Stimulated activated memory B cell treated with anti-CD40 and anti-IgM and Interleukin-4, amounts not matched to agents 10 μg/mL and 1 μg/mL and 100 μg/mL, for 72 hours (primary cell): ENCODE measurements at regions not wholly inside any gene's neighbourhood (a gene's known extent, or its start where the extent isn't known, plus 50 kb on each side); places are given as distances from the start of the nearest gene placed in this dataset.
"Not testable (repeated sequence)": the region's sequence is repeated elsewhere in the genome, so short reads cannot be mapped to it uniquely, and the experiment has no call there.

ENCODE experiments used
- ATAC-seq: fragments of 150-1000 bp; cut with Tn5 transposase; 2 replicates; pipeline ENCODE4 v1.10.0; 2021
- H3K27ac Mint-ChIP-seq: one replicate; pipeline ENCODE4 v1.8.0; 2022; ENCODE audit warnings: mild to moderate bottlenecking, mixed read lengths
- H3K27me3 Mint-ChIP-seq: one replicate; pipeline ENCODE4 v1.8.0; 2022; ENCODE audit warnings: mixed read lengths
- H3K36me3 Mint-ChIP-seq: one replicate; pipeline ENCODE4 v1.8.0; 2022; ENCODE audit warnings: mixed read lengths
- H3K4me1 Mint-ChIP-seq: one replicate; pipeline ENCODE4 v1.8.0; 2022; ENCODE audit warnings: mixed read lengths
- H3K4me3 Mint-ChIP-seq: one replicate; pipeline ENCODE4 v1.8.0; 2022; ENCODE audit warnings: mild to moderate bottlenecking, moderate library complexity, mixed read lengths
- H3K9me3 Mint-ChIP-seq: one replicate; pipeline ENCODE4 v1.8.0; 2022; ENCODE audit warnings: mixed read lengths

DNA sequence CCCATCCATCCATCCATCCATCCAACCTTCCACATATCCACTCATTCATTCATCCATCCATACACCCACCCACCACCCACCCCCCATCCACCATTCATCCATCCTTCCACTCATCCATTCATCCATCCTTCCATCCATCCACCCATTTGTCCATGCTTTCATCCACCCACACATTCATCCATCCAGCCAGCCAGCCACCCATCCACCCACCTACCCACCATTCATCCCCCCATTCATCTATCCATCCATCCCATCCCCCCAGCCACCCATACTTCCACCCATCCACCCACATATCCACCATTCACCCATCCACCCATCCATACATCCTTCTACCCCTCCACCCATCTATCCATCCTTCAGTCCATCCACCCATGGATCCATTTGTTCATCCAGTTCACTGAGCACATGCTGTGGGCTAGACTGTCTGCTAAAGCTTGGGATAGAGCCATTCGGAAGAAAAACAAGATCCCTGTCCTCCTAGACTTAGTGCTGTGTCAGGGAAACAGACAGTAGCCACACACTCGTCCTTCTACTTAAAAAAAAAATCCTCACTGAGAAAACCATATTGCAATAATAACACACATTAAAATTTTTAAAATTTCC is 377.5 kb downstream of the ADGRD1 start:
- Mint-ChIP-seq H3K4me1 (no peaks in the 10 kb centered on the region), H3K4me3 (no peak overlapping the region), H3K36me3 (no peaks in the 10 kb centered on the region), H3K27ac (no peak overlapping the region), H3K9me3 (peaks cover 18% of the 10 kb centered on the region), H3K27me3 (peaks cover 36% of the 10 kb centered on the region)
- ATAC-seq, result no peak

DNA sequence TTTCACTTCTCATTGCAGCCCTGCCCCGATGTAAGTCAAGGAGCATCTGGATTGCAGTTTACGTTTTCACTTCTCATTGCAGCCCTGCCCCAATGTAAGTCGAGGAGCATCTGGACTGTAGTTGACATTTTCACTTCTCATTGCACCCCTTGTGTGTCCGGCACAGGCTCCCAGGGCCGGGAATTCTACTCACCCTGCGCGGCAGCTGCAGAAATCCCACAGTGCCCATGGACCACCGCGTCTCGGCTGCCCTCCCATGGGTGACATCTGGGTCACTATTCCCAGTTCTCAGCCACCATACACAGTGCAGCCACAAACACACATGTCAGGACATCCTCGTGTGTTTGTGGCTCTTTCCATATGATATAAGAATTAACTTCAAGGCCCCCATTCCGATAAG is 378.5 kb downstream of the ADGRD1 start:
- Mint-ChIP-seq H3K4me1 (no peaks in the 10 kb centered on the region), H3K27me3 (peaks cover 26% of the 10 kb centered on the region), H3K9me3 (peaks cover 12% of the 10 kb centered on the region), H3K27ac (no peak overlapping the region), H3K4me3 (no peak overlapping the region), H3K36me3 (no peaks in the 10 kb centered on the region)
- ATAC-seq, result no peak

DNA sequence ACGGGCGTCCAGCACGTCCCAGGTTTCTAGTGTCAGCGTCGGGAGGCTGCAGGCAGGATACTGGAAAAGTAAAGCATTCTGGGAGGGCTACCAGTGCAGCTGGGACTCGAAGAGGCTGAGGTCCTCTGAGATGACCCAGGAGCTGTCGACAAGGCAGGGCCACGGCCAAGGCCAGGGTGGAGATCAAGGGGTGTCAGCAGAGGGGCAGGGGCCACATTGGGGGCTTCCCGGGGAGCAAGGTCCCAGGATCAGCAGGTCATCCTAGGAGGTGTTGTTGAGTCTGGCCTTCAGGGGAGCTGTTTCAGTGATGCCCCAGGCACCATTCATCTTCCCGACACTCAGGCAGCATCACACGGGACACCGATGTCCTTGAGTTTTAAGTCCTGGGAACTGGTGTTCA is 377.8 kb upstream of the SFSWAP start:
- H3K4me1 Mint-ChIP-seq, result no peaks in the 10 kb centered on the region
- H3K9me3 Mint-ChIP-seq, result peaks cover 12% of the 10 kb centered on the region
- H3K36me3 Mint-ChIP-seq, result no peaks in the 10 kb centered on the region

DNA sequence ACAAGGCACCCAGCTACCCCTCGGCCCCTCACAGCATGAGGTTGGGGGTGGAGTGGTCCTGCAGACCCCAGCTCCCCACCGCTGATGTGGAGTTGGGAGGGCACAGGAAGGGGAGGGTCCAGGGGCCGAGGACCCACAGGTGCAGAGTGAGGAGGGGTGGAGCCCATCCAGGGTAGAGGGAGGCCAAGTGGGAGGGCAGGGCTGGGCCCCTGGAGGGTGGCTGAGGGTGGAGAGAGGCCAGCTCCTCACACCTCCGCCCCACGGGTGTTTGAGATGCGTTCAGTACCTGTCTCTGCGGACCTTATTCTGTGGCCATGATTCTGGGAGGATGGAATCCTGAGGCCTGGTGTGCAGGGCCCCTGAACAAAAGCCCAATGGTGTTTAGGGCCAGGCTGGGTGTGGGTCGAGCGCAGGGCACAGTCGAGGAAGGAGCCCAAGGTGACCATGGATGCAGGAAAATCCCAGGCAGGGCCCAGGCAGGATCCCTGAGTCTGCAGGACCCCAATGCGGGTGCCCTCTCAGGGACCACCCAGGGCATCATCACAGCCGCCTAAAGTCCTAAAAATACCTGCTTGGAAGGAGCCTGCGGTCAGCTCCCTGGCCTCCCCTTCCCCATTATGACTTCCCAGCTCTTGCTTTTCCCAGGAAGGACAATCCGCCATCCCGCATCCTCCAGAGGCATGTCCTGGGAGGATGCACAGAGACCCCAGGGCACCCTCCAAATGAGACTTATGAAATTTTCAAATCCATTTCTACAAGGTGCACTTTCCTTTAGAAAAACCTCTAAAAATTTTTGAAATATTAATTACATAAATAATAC is 377.1 kb upstream of the SFSWAP start:
- no peak overlapping the region for H3K4me3 Mint-ChIP-seq
- ATAC-seq, result no peak
- no peaks in the 10 kb centered on the region for H3K36me3 Mint-ChIP-seq
- peaks cover 23% of the 10 kb centered on the region for H3K27me3 Mint-ChIP-seq
- no peak overlapping the region for H3K27ac Mint-ChIP-seq
- H3K4me1 Mint-ChIP-seq, result no peaks in the 10 kb centered on the region
- H3K9me3 Mint-ChIP-seq, result peaks cover 12% of the 10 kb centered on the region

More for the DNA sequence above, 377.8 kb upstream of the SFSWAP start:
- no peak for ATAC-seq
- H3K27me3 Mint-ChIP-seq, result peaks cover 23% of the 10 kb centered on the region
- no peak overlapping the region for H3K27ac Mint-ChIP-seq
- H3K4me3 Mint-ChIP-seq, result no peak overlapping the region

DNA sequence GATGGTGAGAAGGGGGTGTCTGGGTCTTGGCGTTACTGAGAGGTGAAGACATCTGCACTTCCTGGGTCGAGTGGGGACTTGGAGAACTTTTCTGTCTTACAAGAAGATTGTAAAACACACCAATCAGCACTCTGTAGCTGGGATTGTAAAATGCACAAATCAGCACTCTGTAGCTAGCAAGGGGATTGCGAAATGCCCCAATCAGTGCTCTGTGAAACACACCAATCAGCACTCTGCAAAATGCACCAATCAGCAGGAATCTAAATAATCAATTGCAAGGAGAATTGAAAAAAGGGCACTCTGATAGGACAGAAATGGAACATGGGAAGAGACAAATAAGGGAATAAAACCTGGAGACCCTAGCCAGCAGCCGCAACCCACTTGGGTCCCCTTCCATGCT is 376.1 kb upstream of the SFSWAP start:
- no peak overlapping the region for H3K27ac Mint-ChIP-seq
- no peaks in the 10 kb centered on the region for H3K36me3 Mint-ChIP-seq
- H3K4me1 Mint-ChIP-seq, result no peaks in the 10 kb centered on the region
- peaks cover 25% of the 10 kb centered on the region for H3K27me3 Mint-ChIP-seq
- no peak overlapping the region for H3K4me3 Mint-ChIP-seq
- ATAC-seq, result no peak
- peaks cover 11% of the 10 kb centered on the region for H3K9me3 Mint-ChIP-seq

DNA sequence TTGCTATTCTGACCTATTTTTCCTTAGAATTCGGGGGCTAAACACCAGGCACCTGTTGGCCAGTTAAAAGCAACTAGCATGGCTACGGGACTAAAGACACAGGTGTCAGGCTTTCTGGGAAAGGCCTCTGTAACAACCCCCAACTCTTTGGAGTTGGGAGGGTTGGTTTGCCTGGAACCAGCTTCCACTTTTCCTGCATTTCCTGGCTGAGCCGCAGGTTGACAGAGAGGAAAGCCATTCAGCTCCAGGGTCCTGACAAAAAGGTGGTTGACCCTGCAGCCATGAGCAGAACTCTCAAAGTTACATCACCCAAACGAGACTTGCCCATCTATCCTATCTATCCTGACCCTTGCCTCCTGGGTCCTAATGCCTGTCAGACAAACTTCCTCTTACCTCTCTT is 375.4 kb upstream of the SFSWAP start:
- H3K27me3 Mint-ChIP-seq, result peaks cover 31% of the 10 kb centered on the region
- H3K36me3 Mint-ChIP-seq, result no peaks in the 10 kb centered on the region
- peaks cover 8% of the 10 kb centered on the region for H3K9me3 Mint-ChIP-seq
- no peak overlapping the region for H3K27ac Mint-ChIP-seq
- no peak overlapping the region for H3K4me3 Mint-ChIP-seq
- no peak for ATAC-seq
- no peaks in the 10 kb centered on the region for H3K4me1 Mint-ChIP-seq

DNA sequence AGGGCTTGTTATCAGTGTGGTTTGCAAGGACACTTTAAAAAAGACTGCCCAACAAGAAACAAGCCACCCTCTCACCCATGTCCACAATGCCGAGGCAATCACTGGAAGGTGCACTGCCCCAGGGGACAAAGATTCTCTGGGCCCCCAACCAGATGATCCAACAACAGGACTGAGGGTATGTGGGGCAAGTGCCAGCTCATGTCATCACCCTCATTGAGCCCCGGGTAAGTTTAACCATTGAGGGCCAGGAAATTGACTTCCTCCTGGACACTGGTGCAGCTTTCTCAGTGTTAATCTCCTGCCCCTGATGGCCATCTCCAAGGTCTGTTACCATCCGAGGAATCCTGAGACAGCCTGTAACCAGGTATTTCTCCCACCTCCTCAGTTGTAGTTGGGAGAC is 373.0 kb upstream of the SFSWAP start:
- not testable (repeated sequence) for H3K36me3 Mint-ChIP-seq, ATAC-seq, H3K4me3 Mint-ChIP-seq, H3K9me3 Mint-ChIP-seq, H3K4me1 Mint-ChIP-seq, H3K27ac Mint-ChIP-seq
- peaks cover 15% of the 10 kb centered on the region for H3K27me3 Mint-ChIP-seq

DNA sequence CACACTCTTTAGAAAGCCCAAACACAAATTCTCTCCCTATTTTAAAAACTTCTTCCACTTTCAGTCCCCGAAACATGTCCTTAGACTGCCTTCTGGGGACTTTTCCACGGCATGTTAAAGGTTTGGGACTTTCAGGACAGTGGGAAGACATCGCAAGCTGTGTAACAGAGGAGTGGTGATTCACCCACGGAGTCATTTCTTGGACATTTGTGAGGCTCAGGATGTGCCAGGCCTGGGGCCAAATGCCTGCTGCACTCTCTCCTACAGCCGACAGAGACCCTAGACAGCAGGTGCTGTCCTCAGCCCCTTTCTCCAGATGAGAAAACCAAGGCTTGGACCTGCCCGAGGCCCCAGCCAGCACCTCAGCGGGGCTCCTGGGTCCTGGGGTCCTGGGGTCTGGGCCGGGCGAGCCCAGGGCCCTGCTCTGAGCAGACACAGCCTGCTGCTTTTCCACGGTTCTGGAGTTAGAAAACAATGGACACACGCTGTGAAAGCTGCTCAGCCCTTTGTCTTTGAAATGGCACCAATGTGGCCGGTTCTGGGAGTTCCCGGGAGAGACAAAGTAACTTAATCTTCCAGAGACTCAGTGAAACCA is 370.2 kb upstream of the SFSWAP start:
- Mint-ChIP-seq H3K27me3 (peaks cover 9% of the 10 kb centered on the region), H3K4me1 (no peaks in the 10 kb centered on the region), H3K9me3 (no peaks in the 10 kb centered on the region), H3K27ac (no peak overlapping the region), H3K4me3 (no peak overlapping the region), H3K36me3 (no peaks in the 10 kb centered on the region)
- ATAC-seq, result no peak

DNA sequence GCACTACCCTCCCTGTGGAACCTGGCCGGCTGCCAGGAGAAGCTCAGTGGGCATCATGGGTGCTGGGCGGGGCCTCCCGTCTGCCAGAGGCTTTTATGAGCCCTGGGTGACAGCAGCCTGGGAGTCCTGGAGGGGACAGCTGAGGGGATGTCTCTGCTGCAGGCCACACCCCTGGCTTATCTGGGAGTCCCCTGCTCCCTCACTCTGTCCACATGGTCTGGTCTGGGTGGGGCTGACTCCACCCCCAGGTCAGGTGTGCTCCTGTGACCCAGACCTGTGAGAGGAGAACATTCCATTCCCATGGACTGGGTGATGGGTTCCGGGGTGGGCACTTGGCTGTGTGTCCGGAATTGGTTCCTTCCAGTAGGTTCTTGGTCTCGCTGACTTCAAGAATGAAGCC is 369.3 kb upstream of the SFSWAP start:
- H3K36me3 Mint-ChIP-seq, H3K9me3 Mint-ChIP-seq, H3K4me1 Mint-ChIP-seq, H3K27ac Mint-ChIP-seq, H3K4me3 Mint-ChIP-seq, ATAC-seq, H3K27me3 Mint-ChIP-seq: not testable (repeated sequence)

DNA sequence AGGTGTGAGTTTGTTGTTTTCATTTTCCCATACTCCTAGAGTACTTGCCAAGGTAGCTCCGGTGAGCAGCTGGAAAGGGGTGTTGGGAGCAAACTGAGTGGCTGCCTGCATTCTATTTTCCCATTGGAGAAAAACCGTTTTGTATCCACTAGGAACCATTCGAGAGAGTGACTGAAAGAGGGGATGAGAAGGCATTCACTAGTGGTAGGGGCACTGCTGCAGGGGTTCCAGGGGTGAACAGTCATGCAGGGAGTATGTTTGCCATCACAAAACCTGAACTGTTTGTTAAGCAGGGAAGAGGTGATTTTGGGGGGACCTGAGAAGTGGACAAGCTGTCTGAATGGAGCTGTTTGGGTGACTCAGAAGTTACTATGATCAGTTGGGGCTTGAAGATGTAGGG is 367.5 kb upstream of the SFSWAP start:
- peaks cover 15% of the 10 kb centered on the region for H3K27me3 Mint-ChIP-seq
- not testable (repeated sequence) for ATAC-seq, H3K9me3 Mint-ChIP-seq, H3K27ac Mint-ChIP-seq, H3K4me1 Mint-ChIP-seq, H3K36me3 Mint-ChIP-seq, H3K4me3 Mint-ChIP-seq

DNA sequence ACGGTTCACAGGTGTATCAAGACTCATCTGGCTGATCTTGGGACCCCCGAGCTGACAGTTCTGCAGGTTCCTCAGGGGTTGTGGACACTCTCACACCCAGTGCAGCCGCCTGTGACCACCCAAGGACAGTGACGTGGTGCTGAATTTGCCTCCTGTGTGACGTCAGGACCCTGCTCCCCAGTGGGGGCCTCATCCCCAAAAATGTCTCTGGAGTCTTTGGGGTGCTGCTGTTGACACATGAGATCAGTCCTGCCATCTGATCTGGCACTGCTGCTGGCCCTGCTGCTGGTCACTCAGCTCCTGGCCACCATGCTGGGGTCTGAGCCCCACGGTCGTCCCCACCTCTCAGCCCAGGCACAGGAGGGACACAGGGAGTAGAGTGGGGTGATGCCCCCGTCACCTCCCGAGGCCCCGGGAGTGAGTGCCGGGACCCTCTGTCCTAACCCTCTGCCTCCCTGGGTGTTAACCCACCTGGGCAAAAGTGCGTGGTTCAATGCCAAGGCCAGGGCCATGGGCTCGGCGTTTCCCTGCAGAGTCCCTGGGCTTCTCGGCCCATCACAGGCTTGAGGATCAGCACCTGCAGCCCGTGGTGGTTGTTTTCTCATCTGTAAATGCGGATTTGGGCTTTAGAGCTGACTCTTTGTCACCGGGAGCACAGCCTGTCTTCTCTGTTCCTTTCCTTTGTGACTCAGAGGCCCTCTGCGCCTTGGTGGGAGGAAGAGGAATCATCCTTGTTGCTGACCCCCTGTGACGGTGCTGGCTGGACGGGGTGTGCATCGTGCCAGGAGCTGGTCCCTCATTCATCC is 366.0 kb upstream of the SFSWAP start:
- peak; percentile 25 for ATAC-seq
- not testable (repeated sequence) for H3K4me3 Mint-ChIP-seq, H3K9me3 Mint-ChIP-seq, H3K4me1 Mint-ChIP-seq, H3K27ac Mint-ChIP-seq, H3K36me3 Mint-ChIP-seq
- H3K27me3 Mint-ChIP-seq, result peaks cover 24% of the 10 kb centered on the region

DNA sequence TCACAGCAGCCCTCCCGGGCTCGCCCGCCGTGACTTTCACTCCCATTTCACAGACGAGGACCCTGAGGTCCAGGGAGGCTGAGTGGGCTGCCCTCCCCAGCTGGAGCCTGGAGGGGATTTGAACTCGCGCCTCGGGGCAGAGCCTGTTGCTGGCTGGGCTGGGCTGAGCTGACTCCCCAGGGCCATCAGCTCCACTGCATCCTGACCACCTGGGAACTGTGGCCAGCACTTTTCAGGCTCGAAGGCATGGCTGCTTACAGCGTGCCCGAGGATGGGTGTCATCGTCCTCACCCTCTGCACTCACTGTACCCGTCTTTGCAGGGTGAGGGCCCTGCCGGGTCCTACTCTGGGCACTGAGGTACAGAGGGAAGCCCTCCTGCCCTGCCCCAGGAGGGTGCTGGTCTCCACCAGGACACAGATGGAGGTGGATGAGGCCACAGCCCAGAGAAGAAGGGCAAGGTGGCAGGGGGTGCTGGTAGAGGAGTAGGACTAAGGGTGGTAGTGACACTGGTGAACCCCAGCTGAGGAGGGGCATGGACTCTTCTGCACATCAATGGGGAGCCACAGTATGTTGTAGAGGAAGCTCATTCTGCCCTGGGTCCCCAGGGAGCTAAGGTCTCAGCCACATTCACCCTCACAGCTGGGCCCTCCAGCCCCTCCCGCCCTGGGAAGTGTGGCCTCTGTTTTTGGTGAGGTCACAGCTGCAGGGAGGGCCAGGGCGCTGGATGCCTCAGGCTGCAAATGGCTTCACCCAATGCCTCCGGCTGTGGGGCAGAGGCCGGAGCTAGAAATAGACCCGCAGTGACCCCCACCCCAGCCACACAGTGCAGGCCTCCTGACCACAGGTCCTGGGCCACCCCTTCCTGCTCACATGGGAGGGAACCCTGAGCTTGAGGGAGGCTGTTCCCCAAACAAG is 365.1 kb upstream of the SFSWAP start:
- H3K27ac Mint-ChIP-seq, result no peak overlapping the region
- no peaks in the 10 kb centered on the region for H3K4me1 Mint-ChIP-seq
- H3K36me3 Mint-ChIP-seq, result no peaks in the 10 kb centered on the region
- peaks cover 19% of the 10 kb centered on the region for H3K27me3 Mint-ChIP-seq
- ATAC-seq, result peak; percentile 28
- no peak overlapping the region for H3K4me3 Mint-ChIP-seq
- peaks cover 4% of the 10 kb centered on the region for H3K9me3 Mint-ChIP-seq

DNA sequence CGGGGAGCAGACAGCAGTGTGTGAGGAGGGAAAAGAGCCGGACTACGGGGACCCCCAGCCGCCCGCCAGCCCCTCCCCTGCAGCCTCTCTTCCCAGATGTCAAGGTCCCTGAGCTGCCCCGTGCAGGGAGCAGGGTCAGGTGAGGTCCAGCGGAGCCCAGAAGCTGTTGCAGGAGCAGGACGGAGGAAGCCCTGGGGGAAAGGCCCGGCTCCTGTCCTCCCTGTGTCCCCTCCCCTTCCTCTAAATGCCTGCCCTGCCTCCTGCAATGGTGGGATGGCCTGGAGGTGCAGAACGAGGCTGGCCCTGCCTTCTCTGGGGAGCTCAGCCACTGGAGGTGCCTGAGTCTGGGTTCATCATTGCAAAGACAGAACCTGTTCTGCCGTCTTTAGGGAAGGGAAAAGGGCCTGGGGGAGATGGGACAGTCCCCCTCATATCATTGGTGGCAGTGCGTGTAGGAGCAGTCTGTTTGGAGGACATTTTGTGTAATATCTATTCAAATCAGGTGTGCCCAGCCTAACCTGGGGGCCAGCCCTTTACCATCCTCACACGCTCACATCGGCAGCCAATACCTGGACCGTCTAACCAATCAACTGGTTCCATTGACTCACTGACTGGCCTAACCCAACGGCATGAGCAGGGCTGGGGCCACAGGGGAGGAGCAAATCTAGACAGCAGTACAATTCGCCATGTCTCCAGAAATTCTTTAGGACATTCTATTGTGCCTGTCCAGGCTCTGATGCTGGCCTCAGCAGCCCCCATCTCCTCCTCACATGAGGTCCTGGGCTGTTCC is 364.1 kb upstream of the SFSWAP start:
- Mint-ChIP-seq H3K9me3 (peaks cover 4% of the 10 kb centered on the region), H3K27ac (no peak overlapping the region), H3K4me1 (no peaks in the 10 kb centered on the region), H3K36me3 (no peaks in the 10 kb centered on the region), H3K27me3 (peaks cover 19% of the 10 kb centered on the region), H3K4me3 (no peak overlapping the region)
- ATAC-seq, result no peak

DNA sequence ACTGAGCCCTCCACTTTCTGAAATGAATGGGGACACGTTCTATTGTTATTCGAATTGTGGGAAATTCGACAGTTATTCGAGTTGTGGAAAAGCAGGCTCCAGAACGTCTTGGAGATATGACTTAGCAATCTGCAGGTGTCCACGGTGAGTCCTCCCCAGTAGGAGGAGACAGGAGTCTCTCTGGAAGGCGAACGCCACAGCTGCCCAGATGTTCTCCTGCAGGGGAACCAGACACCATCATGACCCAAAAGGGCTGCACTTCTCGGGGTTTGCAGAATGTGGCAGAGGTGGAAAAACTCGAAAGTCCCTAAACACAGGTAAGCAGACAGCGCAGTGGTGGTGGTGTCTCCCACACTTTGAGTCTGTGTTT is 363.6 kb upstream of the SFSWAP start:
- ATAC-seq, result no peak
- Mint-ChIP-seq H3K27me3 (peaks cover 19% of the 10 kb centered on the region), H3K9me3 (peaks cover 4% of the 10 kb centered on the region), H3K36me3 (no peaks in the 10 kb centered on the region), H3K4me1 (no peaks in the 10 kb centered on the region), H3K27ac (no peak overlapping the region), H3K4me3 (no peak overlapping the region)
